Stimulated activated CD4-positive, alpha-beta T cell treated with anti-CD3 and anti-CD28 coated beads, Interleukin-2, amount 100 ng/mL, for 4 hours (primary cell): ENCODE measurements at regions not wholly inside any gene's neighbourhood (a gene's known extent, or its start where the extent isn't known, plus 50 kb on each side); places are given as distances from the start of the nearest gene placed in this dataset.
"Not testable (repeated sequence)": the region's sequence is repeated elsewhere in the genome, so short reads cannot be mapped to it uniquely, and the experiment has no call there.

ENCODE experiments used
- DNase-seq: peaks from one replicate; pipeline ENCODE4 v3.0.0-alpha.2; 2020; ENCODE audit warnings: low read depth

DNA sequence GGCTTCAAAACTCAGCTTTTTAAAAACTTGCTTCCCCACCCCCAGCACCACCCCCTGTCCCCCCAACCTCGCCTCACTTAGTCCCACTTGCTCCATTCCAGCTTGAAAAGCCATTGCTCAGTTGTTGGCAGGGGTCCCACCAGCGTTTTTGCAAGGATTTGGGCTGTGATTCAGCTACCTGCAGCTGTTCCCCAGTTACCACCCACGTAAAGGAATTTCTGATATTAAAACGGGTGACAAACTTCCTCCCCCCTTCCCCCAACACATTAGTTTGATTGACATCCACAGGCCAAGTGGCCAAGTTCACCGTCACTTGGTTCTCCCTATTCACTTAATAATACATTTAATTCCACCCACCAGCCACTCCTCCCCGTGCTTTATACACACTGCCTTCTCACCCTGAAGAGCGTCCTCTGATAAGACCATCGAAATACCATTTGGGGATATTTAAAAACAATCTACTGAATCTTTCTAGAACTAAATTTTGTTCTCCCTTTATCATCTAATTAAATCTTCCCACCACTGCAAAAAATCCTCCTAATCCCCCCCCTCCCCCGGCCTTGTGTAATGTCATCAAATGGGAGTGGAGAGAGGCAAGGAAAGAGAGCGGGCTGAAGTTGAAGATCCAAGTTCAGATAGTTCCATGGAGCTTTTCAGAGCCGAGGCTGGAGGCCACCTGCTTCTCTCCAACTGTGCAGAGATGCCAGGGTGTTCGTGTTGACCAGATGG is 55.1 kb downstream of the SOX9 start:
- no peak for DNase-seq

DNA sequence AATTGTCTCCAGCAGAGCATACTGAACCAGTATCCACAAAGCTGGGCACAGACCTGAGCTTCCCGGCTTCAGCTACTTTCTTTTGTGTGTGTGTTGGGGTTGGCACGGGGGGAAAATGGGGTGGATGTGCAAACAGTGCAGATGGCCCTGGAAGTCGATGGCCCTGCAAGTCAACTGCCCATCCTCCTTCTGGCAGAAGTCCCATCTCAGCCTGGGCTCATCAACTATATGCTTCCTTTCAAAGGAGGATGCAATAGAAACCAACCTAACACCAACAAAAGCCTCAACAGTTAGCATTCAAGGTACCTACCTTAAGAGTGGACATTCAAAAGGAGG is 55.7 kb downstream of the SOX9 start:
- no peak for DNase-seq

DNA sequence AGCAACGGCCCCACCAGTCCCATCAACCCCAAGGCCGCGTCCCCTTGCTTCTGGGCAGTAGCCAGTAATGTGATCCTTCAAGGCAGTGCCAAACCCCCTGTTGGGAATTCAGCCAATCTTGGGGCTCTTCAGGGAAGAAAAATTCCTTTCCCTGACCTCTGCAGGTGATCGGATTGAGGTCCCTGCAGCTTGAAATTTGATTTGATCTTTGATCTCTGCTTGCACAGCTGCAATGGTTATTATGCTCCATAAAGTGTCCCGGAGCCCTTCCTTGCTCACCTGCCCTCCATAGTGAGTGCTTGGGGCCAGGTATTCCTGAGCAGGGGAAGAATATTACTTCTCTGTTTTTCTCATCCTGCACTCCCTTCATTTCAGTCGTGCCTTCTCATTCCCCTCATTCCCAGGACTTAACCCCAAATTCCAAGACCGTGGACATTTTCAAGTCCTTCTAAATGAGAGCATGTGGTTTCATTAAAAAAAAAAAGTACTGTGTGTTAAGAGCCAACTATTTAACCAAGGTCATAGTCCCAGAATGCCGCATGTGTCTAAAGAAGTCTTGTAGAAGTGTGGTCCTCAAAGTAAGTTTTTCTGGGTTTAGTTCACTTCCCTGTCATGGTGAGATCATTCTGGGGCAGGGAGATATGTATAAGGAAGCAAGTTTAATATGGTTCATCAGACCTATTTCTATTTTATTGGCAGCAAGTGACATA is 56.3 kb downstream of the SOX9 start:
- no peak for DNase-seq

DNA sequence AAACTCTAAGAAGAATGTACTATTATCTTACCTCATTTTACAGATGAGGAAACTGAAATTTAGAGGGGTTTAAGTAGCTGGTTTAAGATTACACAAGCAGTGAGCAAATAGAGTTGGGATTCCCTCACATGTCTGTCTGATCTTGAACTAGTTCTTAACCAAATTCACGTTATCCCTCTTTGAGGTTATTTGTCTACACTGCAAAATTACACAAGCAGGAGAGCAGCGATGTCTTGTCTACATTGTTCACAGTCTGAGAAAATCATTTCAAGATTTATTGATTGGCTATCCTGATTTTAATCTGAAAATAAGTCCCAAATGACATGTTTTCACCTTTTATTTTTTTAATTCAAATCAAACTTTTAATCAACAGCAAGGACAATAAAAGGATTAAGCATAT is 56.9 kb downstream of the SOX9 start:
- no peak for DNase-seq

DNA sequence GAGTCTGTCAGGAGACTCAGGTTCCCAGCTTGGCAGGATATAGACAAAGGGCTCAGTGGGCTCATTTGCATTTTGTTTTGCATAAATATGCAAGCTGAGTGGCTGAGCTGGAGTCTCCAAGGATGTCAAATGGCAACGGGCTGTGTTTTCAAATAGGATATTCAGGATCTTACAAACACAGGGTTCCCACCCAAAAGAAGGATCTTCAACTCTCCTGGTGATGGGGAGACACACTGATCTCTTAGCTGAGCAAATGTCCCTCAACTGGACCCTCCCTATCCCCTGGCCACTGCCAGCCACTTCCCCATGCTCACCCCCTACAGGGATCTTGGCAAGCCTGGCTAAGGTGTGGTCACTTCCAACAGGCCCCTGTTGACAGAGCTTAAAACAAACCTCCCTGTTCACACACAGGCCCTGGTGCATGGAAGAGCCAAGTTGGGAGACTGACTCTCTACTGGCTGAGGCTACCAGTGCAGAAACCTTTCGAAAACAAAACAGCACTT is 61.6 kb downstream of the SOX9 start:
- DNase-seq, result no peak

DNA sequence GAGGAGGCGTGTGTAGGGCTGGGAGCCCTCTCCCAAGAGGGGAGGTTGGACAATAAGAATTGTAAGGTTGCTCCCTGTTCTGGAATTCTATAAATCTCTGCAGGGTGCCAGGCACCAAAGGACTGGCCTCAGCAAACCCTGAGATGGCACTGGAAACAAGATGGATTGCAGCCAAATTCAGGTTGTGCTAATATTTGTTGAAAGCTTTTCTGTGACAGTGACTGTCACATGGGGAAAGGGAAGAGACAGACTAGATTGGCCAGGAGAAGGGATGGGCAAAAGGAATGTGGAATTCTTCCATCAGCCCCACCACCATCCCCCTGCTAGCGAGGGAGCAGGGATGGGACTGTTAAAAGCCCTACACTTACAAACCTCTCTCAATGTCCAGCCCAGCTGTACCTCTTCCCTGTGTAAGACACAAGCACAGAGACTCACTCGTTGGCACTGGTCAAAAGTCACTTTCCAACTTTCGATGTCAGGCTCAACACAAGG is 62.4 kb downstream of the SOX9 start:
- DNase-seq, result no peak

DNA sequence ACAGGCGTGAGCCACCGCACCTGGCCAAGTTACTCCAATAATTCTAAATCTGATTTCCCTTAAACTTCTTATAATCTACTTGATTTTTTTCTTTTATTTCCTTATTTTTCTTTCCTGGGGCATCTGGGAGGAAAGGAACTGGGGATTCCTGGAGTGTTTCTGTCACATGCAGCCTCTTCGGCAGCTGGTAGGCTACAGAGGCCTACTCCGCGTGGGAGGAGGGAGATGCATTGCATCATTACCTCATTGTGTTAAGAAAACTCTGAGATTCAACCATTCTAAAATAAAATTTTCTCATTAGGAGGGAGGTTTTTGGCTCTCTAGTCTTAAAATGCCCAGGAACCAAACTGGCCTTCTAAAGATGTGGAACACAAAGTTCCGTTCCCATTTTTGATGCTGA is 64.0 kb downstream of the SOX9 start:
- DNase-seq, result no peak

DNA sequence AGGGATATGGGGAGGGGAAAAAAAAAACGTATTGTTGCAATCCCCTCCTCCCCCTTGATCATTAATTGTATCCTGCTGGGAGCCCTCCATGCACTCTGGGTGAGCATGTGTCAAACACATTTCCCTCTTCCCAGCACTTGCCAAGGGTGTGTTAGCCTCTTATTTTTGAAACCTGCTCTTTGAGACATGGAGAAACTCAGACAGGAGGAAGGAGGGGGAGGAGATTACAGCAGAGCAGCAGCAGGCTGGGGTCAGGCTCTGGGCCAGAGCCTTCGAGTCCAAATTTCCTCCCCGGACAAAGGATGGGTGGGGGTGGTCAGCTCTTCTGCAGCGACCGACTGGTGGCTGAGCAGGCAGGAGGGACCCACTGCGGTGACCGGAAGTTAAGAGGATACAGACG is 64.7 kb downstream of the SOX9 start:
- DNase-seq, result no peak

DNA sequence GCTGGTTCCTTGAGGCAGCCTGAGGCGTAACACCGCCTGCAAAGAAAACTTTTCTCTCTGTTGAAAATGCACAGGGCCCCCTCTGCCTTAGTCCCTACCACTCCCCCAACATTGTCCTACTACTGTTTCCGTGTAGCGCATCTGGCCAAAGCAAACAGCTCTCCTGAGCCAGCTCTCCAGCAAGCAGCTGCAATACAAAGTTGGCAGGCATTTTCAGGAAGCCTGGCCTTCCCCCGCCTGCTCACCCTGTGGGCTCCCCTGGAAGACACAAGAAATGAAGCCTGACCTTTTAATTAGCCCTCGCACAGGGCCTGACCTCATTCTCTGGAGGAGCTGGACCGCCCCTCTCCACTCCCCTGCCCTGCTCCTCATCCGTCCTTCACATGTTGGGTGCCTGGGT is 66.7 kb downstream of the SOX9 start:
- DNase-seq, result no peak

DNA sequence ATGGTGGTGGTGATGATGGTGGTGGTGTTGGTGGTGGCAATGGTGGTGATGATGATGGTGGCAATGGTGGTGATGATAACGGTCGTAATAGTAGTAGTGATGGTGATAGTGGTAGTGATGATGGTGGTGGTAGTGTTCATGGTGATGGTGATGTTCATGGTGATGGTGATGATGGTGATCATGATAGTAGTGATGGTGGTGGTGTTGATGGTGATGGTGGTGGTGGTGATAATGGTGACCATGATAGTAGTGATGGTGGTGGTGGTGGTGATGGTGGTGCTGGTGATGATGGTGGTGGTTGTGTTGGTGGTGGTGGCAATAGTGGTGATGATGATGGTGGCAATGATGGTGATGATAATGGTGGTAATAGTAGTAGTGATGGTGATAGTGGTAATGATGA is 68.0 kb downstream of the SOX9 start:
- DNase-seq, result no peak

DNA sequence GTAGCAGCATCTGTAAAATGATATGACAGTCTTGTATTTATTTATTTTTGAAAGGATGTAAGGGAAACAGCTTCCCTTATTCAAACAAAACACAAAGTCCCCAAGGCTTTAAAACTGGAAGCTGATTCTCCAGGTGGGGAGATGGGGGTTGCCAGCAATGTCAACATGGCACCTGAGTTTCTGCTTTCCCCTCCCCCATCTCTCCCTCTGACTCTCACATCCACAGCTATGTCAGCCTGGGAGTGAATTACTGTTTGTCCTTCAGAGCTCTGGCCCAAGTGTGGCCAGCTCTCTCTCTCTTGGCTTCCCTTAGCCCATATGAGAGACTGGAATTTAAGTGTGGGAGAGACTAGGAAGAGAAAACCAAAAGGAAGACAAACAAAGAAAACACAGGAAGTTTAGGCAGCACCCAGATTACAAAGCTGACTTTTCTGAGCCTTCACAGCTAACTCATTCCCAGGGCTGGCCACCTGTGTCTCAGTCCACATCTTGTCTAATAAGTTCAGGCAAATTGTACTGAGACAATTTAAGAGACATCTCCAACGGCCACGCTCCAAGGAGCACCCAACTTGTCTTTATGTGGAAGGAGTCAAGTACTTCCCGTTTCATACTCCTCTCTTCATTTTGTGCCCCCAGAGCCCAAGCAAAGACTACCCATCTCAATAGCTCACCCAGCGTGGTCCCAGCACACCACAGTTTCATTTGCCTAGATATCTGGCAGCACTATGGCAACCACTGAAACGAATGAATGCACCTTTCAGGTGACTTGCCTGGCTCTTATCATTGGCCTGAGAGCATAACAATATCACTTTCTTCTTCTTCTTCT is 69.2 kb downstream of the SOX9 start:
- no peak for DNase-seq

DNA sequence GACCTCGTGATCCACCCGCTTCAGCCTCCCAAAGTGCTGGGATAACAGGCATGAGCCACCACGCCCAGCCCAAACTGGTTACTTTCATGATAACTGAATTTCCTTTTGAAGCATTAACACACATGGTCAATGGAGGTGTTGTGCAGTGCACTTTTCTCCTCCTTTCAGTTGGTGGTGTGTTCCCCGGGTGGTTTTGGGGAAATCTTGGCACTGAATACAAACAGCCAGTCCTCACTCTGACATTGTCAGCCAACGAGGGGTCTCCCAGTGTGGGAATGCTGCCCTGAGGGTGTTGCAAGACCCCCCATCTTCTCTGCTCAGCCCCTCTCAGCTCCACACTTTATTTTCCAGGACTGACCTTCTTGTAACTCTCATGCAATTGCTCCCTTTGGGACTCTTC is 70.5 kb downstream of the SOX9 start:
- DNase-seq, result no peak

DNA sequence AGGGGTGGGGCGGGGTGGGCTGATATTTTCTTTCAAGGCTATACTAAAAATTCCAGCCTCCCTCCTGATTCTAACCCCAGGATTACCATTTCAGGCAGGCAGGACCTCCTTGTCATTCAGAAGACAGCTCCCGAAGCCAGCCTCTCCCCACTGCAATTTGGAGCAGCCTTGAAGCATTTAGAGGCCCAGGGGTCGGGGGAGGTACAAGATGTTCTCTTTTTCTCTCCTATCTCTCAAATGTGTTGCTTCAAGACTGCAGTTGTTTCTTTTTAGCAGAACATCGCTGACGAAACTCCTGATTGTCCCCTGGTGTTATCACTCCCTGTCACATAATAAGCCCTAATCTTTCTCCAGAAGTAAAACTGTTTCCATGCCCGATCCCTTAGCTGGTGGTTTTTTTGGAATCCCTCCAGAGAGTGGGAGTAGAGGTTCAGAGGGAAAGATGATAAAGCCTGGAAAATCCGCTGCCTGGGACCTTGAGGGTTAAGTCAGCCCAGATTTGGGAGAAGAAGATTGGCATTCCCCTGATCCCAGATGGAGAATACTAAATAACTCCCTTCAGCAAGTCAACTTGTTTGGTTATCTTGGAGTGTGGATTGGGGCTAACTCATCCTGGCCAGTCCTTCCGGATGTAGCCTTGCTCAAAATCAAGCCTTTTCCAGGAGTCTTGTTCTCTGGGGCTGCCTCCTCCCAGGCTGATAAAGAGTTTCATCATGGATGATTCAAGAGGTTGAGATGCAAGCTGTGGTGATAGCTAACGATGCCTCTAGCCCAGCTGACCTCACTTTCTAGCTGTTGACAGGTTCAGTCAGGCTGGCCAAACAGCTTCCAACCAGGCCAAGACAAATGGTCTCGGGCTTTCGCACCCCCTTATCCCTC is 71.3 kb downstream of the SOX9 start:
- DNase-seq, result no peak

DNA sequence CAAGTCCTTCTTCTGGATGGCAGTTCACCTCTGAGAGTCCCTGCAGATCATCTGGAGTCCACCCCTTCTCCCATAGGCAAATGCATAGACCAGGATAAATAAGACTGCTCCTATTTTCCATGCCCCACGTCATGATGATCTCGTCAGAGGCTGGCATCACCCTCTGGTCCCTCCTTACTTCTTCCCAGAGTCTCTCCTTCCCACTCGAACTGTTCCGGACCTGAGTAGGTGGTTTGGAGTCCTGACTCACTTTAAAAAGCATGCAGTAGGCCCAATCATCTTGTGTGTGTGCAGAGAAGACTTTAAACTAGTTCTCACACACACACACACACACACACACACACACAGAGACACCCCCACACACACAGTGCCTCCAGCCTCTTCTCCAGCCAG is 72.0 kb downstream of the SOX9 start:
- no peak for DNase-seq

DNA sequence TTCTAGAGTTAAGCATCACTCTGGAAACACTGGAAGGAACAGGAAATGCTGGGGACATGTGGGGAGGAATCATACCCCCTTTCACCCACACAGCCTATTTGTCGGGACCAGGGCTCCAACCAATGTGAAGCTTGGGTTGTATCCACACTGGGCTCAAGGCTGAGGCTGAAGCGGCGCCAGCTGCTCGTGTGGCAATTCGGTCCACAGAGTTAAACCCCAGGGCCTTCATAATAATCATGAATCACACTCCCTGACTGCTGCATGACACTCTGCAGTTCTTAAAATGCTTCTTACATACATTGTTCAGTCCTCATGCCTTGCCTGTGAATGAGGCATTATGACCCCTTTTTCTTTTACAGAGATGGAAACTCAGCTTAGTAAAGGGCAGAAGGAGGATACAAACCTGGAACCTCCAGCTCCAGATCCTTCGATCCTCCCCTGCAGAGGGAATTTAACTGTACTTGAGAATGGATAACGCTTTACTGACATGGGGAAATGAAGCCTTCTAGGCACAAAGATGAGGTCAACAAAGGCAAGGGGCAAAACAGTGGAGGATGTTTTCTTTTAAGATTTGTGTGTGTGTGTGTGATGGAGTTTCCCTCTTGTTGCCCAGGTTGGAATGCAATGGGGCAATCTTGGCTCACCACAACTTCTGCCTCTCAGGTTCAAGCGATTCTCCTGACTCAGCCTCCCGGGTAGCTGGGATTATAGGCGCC is 72.7 kb downstream of the SOX9 start:
- no peak for DNase-seq

DNA sequence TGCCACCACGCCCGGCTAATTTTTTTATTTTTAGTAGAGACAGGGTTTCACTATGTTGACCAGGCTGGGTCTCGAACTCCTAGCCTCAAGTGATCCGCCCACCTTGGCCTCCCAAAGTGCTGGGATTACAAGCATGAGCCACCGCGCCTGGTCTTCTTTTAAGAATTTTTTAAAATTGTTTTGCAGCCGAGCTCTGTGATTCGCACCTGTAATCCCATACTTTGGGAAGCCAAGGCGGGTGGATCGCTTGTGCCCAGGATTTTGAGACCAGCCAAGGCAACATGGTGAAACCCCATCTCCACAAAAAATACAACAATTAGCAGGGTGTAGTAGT is 73.3 kb downstream of the SOX9 start:
- not testable (repeated sequence) for DNase-seq

DNA sequence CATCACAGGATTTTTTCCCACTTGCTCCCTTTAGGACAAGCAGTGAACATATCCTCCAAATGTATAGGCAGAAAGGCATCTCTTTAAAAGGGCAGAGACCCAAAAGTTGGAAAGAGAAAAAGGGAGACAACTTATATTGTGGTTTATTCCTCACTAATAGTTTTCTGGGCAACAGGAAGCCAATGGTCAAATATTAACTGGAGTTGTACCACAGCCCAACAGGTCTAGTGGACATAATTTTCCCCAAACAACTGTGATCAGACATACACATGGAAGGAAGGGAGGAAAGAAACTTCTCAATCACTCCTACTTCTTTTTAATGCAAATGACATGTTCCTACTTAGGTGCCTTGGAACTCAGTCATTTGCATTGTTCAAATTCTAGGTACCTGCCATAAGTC is 78.4 kb downstream of the SOX9 start:
- no peak for DNase-seq

DNA sequence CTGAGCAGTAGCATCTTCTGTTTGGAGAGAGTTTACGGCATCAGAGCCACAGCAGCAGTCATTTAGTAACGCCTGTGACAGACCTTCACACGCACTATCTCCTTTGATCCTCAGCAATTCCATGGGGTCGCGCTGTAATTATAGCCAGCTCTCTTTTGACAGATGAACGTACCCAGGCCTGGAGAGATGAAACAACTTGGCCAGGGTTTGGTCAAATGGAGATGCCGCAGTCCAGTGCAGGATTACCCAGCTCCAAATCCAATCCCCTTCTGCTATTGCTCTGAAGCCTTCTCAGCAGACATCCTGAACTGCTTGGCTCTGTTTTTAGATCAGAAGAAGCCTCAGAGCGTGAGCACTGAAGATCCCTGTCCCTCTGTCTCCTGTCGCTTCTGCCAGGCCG is 83.9 kb downstream of the SOX9 start:
- no peak for DNase-seq

DNA sequence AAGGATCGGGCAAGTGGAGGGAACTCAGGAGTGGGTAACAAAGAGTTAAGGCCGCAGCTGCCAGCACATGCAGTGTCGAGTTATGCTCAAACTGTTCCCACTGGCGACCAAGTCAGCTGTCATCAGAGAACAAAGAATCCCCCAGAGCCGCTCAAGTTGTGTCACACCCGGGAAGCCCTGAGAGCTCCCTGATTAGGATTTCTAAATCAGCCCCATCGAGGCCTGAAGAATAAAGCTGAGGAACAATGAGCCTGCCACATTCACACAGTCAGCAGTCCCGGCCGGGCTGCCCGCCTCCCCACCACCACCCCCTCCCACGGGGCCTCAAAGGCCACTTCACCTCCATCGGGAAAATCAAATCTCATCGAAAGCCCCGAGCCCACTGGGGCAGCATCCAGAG is 84.5 kb downstream of the SOX9 start:
- no peak for DNase-seq

DNA sequence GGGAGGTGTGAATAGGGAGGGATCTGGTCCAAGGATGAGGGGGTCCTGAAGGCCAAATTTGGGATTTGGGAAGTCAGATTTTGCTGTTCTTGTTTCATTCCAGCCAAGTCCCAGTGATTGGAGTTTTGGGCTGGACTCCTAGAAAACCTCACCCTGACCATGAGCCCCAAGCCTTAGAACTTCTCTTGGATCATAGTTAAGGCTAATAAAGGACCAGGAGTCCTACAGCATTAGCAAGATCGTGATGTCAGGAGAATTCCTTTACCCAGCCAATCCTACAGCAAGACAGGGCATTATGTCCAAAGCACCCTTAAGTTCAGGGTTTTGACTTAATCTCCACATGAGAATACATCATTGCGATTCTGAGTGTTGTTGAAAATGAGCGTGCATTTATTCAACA is 85.0 kb downstream of the SOX9 start:
- no peak for DNase-seq

DNA sequence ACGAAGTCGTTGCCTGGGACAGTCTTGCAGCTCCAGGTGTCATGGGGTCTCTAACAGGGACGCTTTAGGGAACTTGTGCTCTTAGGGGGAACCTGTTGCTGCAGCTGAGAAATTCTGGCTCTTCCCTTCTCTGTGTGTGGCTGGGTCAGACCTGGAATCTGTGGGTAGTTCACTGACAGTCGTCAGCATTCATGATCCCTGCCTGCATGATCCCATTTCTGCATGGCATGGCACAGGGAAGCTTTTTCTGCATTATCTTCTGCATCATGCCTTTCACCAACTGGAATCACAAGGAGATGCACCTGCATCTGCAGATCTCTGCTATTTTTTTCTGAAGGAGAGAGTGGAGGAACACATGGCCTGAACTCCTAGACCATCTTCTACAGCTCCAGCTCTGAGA is 85.6 kb downstream of the SOX9 start:
- no peak for DNase-seq
